ENCODE measurements at regions not wholly inside any gene's neighbourhood (a gene's known extent, or its start where the extent isn't known, plus 50 kb on each side); places are given as distances from the start of the nearest gene placed in this dataset.

- TF ChIP-seq, protein P1, sequence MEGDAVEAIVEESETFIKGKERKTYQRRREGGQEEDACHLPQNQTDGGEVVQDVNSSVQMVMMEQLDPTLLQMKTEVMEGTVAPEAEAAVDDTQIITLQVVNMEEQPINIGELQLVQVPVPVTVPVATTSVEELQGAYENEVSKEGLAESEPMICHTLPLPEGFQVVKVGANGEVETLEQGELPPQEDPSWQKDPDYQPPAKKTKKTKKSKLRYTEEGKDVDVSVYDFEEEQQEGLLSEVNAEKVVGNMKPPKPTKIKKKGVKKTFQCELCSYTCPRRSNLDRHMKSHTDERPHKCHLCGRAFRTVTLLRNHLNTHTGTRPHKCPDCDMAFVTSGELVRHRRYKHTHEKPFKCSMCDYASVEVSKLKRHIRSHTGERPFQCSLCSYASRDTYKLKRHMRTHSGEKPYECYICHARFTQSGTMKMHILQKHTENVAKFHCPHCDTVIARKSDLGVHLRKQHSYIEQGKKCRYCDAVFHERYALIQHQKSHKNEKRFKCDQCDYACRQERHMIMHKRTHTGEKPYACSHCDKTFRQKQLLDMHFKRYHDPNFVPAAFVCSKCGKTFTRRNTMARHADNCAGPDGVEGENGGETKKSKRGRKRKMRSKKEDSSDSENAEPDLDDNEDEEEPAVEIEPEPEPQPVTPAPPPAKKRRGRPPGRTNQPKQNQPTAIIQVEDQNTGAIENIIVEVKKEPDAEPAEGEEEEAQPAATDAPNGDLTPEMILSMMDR (IDR thresholded peaks at IDR 0.05) = no peak
- TF ChIP-seq POLR2A (IDR thresholded peaks at IDR 0.05) = no peak
These were observed 183.1 kb downstream of the CAND1 start for GRCh38 chr12:67452119-67452805.

All from stomach (tissue), 4 donors.